GM21529 (cell line): ENCODE measurements at regions not wholly inside any gene's neighbourhood (a gene's known extent, or its start where the extent isn't known, plus 50 kb on each side); places are given as distances from the start of the nearest gene placed in this dataset.
"Not testable (repeated sequence)": the region's sequence is repeated elsewhere in the genome, so short reads cannot be mapped to it uniquely, and the experiment has no call there.

Experiments
- ATAC-seq: cut with Tn5 transposase; IDR thresholded peaks from one replicate; pipeline ENCODE4 v1.9.1; 2021; ENCODE audit not compliant: unreplicated experiment

- not testable (repeated sequence) for ATAC-seq
Observed at GRCh38 chr6:27775138-27775795, 136.9 kb downstream of the OR2B2 start.

GRCh38 chr6:27774264-27774600 is 138.0 kb downstream of the OR2B2 start:
- ATAC-seq, result not testable (repeated sequence)

GRCh38 chr6:27773542-27774263 is 138.5 kb downstream of the OR2B2 start:
- not testable (repeated sequence) for ATAC-seq

- peak; percentile 78 for ATAC-seq
Observed at GRCh38 chr6:27772261-27773001, 139.8 kb downstream of the OR2B2 start.

- ATAC-seq, result no peak
Observed at GRCh38 chr6:27771235-27771634, 141.0 kb downstream of the OR2B2 start.

GRCh38 chr6:27770724-27771123 is 141.5 kb downstream of the OR2B2 start:
- ATAC-seq, result no peak

- ATAC-seq, result no peak
Observed at GRCh38 chr6:27768556-27768955, 143.6 kb downstream of the OR2B2 start.

GRCh38 chr6:27767851-27768250 is 144.3 kb downstream of the OR2B2 start:
- ATAC-seq, result no peak

GRCh38 chr6:27766405-27766804 is 145.8 kb downstream of the OR2B2 start:
- ATAC-seq, result no peak

- no peak for ATAC-seq
Observed at GRCh38 chr6:27765028-27765590, 147.1 kb downstream of the OR2B2 start.

GRCh38 chr6:27761391-27761790 is 150.8 kb downstream of the OR2B2 start:
- no peak for ATAC-seq

- ATAC-seq, result no peak
Observed at GRCh38 chr6:27760464-27760863, 151.7 kb downstream of the OR2B2 start.

GRCh38 chr6:27759930-27760329 is 152.3 kb downstream of the OR2B2 start:
- no peak for ATAC-seq

- ATAC-seq, result no peak
Observed at GRCh38 chr6:27758491-27758890, 153.7 kb downstream of the OR2B2 start.

GRCh38 chr6:27757307-27757706 is 154.9 kb downstream of the OR2B2 start:
- no peak for ATAC-seq

GRCh38 chr6:27755768-27756167 is 156.4 kb downstream of the OR2B2 start:
- no peak for ATAC-seq

GRCh38 chr6:27754408-27754782 is 157.8 kb downstream of the OR2B2 start:
- no peak for ATAC-seq

- ATAC-seq, result peak; percentile 68
Observed at GRCh38 chr6:27753668-27754407, 158.4 kb downstream of the OR2B2 start.

GRCh38 chr6:27752038-27752885 is 159.9 kb downstream of the OR2B2 start:
- peak; percentile 40 for ATAC-seq

- ATAC-seq, result no peak
Observed at GRCh38 chr6:27748661-27749060, 163.5 kb downstream of the OR2B2 start.
